GM18505 (cell line): ENCODE measurements at regions not wholly inside any gene's neighbourhood (a gene's known extent, or its start where the extent isn't known, plus 50 kb on each side); places are given as distances from the start of the nearest gene placed in this dataset.
"Not testable (repeated sequence)": the region's sequence is repeated elsewhere in the genome, so short reads cannot be mapped to it uniquely, and the experiment has no call there.

Source experiments
- ATAC-seq: cut with Tn5 transposase; IDR thresholded peaks from one replicate; pipeline ENCODE4 v1.9.1; 2021; ENCODE audit not compliant: unreplicated experiment
- POLR2A ChIP-seq: IDR thresholded peaks from 4 replicates; pipeline ENCODE4 v1.6.1; 2011; ENCODE audit warnings: borderline replicate concordance; ENCODE audit not compliant: insufficient read depth, insufficient read length; ENCODE audit errors: extremely low read depth

DNA sequence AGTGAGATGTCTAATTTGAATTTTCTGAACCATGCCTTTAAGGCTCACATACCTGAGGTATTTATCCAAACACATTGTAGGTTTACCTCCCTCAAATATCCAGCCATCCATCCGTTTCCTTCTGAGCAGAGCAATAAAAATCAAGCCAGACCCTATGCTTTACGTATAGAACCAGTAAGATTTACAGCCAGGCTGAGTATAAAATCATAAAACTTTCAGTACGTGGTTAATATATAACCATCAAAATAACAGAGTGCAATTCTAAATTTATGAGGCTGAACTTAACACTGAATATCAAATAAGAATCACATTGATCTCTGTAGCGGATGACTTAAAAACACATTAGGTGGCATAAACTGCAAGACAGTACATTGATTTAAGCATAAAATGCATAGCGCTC is 877.9 kb upstream of the WWC1 start:
- ATAC-seq: no peak
- TF ChIP-seq POLR2A: no peak

DNA sequence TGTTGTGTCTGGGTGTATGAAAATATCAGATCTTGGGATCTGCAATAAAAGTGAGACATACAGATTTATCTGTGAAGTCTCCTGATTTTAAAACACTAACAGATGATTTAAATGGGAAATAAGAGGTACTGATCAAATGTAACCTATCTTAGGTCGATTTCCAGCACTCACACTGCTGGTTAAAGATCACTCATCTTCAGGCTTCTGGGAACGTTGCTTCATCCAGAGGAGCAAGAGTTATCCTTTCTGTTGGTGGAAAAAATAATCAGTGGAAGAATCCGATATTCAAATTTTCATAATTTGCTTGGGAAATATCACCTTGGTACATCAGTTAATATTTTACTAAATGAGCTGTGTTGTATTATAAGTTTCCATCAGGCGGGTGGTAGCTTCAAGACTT is 876.8 kb upstream of the WWC1 start:
- no peak for ATAC-seq
- no peak for TF ChIP-seq POLR2A

DNA sequence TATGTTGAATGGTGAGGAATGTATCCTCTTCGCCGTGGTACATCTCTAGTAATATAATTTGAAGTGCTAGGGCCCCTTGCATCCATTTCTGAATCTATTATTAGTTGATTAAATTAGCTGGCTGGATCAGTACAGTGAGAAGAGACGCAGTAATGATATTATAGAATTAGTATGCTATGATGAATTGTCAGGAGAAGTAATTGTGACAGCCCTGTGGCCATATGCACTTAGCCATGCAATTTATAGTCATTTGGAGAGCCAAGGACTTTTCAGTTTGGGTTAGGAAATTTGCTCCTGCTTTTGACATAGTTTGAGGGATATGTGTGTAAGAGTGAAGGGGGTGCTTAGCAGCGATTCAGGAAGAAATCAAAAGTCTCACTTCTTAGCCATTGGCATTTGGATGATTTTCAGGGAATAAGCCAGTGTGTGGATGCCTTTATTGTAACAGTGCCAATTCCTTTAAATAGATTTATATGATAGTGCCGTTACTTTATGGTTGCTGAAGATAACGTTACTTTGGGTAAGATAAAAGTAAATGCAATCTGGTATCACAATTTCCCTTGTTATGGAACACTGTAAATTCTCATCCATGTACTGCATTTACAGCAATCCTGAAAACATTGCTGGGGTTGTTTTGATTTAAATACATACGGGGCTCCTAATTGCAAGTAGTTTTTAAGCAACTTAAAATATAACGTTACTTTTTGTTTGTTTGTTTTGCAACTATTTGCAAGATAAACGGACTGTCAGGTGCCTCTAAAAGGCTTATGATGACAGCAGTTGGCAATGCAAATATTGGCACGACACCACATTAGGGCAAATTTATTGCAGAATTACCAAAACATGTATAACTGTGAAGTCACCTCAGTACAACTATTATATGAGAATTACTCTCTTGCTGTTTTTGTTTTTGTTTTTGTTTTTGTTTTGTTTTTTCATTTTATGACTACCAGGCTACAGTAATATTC is 875.4 kb upstream of the WWC1 start:
- no peak for ATAC-seq
- no peak for TF ChIP-seq POLR2A

DNA sequence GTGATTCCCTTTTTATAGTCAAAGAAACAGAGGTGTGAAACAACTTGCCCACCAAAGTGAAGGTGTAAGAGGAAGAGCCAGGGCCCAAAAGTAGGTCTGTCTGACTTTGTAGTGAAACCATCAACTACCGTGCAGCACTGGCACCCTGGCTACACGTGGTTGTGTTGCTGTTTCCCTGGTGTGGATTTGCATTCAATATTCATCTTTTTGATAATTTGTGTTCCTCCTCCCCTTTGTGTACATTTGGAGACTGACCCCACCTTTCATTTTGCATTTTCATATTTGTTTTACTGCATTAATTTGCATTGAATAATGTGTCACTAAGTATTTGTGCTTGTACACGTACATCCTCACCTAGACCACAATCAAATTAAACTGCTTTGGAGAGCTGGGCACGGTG is 873.8 kb upstream of the WWC1 start:
- no peak for ATAC-seq
- no peak for TF ChIP-seq POLR2A

DNA sequence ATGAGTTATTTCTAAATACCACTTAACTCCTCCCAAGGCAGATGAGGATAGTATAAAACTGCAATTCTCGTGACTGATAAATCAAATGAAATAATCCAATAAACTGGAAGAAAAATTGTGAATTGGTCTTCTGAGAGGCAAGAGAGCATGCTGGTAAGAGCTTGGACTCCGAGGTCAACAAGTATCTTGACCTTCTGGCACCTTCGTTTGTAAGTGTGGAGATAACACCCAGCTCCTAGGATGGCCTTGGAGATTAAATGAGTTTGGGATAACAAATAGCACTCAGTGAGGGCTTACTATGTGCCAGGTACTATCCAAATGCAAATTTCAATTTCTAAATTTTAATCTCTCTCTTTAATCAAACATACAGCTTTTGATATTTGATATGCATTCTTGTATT is 866.3 kb upstream of the WWC1 start:
- no peak for TF ChIP-seq POLR2A
- ATAC-seq: no peak

DNA sequence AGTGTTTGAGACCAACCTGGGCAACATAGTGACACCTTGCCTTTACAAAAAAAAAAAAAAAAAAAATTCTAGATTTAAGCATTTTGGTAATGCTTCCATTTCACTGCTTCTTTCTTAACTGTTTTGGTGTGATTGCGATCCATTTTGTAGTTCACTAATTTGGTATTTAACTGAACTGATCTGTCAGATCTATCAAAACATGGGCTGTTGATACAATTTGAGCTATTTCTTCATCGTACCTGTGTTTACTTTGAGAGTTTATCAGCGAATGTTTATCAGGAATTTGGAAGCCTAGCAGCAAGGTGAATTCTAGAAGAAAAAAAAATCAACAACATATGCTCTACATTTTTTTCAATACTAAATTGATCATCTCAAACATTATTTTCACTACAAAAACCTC is 864.9 kb upstream of the WWC1 start:
- no peak for TF ChIP-seq POLR2A
- ATAC-seq: no peak

DNA sequence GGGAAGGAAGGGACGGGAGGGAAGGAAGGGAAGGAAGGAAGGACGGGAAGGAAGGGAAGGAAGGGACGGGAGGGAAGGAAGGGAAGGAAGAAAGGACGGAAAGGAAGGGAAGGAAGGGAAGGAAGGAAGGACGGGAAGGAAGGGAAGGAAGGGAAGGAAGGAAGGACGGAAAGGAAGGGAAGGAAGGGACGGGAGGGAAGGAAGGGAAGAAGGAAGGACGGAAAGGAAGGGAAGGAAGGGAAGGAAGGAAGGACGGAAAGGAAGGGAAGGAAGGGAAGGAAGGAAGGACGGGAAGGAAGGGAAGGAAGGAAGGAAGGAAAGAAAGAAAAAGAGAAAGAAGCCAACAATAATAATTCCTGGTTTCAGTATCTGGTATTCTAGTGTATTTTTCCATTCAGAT is 863.8 kb upstream of the WWC1 start:
- ATAC-seq: not testable (repeated sequence)

DNA sequence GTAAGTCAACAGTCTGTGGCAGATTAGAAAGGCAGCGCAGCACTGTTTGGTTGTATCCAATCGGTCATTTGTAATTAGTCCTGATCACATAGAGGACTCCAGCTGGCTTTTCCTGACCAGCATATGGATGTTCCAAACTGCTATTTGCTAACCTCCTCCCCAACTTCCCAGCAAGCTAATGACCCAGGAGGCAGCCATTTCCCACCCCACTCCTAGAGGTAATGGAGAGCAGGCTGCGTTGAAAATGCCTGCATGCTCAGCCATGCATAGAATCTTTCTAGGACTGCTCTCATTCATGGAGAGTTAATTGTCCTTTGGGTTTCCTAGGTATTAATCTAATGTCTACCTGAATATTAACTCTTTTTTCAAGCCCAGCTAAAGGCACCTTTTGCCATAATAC is 850.6 kb upstream of the WWC1 start:
- TF ChIP-seq POLR2A: no peak
- no peak for ATAC-seq

DNA sequence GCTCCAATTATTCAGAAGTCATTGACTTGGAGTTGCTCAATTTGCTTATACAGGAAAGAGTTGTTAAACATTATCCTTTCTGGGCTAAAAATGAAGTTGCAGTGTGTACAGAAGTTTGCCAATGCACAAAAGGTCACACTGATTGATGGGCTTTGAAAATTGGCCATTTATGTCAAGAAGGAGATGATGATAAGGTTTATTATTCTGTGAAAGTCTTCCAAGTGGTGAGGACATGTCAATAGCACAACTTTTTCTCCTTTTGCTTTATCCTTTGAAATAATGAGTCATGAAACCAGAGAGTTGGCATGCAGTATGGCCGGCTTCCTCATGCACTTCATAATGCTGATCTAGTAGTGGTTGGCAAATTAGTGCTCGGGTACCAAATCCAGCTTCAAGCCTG is 848.5 kb upstream of the WWC1 start:
- ATAC-seq: no peak

DNA sequence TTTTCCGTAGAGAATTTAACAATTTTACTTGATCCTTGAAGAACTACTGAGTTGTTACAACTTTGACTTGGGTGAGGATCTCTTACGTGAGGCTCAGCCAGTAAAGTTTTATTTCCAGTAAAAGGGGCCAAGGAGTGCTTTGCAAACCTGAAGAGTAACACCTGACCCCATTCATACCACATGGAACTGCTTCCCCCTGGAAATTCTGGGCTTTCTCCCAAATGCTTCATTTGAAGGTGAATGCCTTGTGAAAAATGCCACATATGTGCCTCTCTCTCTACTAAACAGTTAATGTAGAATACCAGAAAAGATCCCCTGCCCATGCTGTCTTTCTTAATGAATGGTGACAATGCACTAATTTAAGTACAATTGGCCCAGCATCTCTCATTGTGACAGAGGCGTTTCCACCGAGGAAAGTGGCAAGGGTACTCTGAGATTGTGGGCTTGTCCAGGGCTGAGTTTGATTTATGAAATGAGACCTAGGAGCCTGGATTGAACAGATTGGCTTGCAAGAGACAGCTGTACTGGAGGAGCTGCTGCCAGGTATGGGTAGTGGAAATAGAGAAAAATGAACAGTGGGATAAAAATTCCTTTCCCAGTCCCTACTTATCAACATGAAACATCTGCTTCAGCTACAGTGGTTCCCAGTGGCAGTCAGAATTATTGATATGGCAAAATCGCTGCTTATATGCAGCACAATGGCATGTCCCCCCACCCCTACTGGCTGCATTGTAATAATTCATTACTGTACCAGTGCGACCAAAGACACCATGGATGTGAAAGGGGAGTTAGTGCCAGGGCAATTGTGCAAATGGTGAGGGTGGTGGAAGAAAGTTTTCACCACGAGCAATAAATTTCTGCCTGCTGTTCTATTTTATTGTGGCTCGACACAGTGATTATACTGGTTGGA is 843.7 kb upstream of the WWC1 start:
- no peak for TF ChIP-seq POLR2A
- ATAC-seq: no peak

More for the DNA sequence above, 848.5 kb upstream of the WWC1 start:
- no peak for TF ChIP-seq POLR2A

DNA sequence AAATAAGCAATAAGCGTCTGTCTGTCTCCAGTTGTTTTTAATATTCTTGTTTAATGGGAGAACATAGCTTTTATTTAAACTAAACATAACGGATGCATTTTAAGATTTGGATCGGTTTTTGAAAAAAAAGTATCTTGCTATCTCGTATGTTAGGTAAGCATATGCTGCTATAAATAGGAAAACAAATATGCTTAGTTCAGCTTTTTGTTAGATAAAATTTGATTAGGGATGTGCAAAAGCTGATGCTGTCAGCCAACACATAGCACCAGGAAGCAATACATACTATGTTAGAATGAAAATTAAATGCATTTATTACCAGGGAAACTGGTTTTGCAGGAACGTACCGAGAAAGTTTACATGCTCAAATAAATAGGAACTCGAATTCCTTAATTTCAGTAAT is 843.1 kb upstream of the WWC1 start:
- ATAC-seq: no peak

DNA sequence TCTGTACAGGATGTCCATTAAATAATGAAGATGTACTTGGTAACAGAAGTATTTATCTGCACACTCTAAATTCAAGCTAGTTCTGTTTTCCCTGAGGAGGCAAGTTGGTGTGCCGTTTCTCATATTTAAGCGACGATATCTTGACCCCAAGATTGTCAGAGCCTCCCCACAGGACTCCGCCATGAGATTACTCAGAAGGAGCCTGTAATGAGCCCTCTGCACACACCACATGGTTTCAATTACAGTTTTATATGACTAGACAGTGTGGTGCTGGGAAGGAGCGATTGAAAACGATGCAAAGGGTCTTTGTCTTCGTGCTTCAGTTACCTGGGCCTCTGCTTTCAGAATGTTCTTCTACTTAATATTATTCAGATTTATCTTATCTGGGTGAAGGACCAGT is 840.4 kb upstream of the WWC1 start:
- ATAC-seq: no peak
- no peak for TF ChIP-seq POLR2A

More for the DNA sequence above, 843.1 kb upstream of the WWC1 start:
- TF ChIP-seq POLR2A: no peak

DNA sequence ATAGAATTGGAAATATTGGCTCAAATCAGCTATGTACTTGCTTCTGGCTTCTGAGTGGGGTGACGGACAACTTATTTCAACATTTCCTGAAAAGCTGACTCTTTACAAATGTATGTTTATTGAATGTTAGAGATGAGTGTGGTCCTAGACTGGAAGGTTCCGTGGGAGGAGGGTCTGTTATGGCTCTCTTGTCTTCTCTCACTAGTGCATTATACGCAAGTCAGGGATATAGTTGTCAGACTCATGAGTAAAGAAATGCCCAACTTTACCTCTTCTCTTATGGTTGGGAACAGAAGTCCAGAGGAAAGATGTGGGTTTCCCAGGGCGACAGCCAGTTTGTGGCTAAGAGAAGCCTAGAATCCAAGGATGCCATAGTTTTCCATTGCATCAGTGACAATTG is 839.3 kb upstream of the WWC1 start:
- no peak for TF ChIP-seq POLR2A
- ATAC-seq: no peak

DNA sequence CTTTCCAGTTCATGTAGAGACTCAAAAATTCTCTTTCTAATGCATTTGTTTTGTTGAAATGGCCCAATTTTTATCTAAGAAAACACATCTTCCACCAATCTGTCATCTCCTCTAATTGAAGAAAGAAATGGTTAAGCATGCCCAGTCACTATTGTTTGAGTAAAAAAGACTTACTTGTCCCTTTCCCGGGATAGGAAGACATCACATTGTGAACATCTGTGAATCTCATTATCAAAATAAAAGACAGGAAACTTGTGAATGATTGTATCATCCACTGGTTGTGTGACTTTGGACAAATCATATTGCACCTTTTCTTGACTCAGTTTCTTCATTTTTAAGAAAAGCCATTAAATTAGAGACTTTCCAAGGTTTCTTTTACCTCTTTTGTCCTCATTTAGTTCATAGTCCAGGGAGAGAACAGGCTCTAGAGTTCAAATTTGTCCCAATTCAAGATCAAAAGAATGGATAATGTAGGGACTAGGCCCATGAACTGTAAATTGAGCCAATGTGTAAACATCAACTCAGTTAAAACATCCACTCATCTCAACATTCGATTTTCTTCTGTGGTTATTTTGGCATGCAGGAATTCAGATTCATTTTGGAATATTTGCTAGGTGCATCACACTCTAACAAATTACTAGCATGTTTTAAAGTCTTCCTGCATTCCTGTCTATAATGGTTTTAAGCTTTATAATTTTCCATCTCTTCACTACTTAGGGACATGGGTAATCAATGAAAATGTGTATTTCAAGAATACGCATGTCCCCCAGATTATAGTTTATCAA is 838.0 kb upstream of the WWC1 start:
- no peak for TF ChIP-seq POLR2A
- ATAC-seq: no peak

DNA sequence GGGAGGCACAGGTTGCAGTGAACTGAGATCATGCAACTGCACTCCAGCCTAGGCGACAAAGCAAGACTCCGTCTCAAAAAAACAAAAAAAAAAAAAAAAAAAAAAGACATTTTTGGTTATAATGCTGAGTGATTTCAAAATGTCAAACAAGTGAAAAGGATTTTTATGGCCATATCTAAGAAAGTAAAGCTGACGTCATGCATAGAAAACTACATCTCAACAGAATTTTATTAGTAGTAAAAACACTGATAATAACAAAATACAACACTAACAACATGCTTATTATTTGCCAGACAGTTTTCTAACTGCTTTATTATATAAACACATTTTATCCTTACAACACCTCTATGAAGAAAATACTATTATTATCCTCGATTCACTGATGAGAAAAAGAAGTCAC is 833.0 kb upstream of the WWC1 start:
- no peak for TF ChIP-seq POLR2A

More for the DNA sequence above, 833.0 kb upstream of the WWC1 start:
- ATAC-seq: no peak
